Keratinocyte (primary cell): ENCODE measurements at regions not wholly inside any gene's neighbourhood (a gene's known extent, or its start where the extent isn't known, plus 50 kb on each side); places are given as distances from the start of the nearest gene placed in this dataset.

Source experiments
- DNase-seq: peaks from one replicate; pipeline ENCODE4 v3.0.0-alpha.2; 2011; ENCODE audit warnings: low read depth, missing footprints, low spot score
- FAIRE-seq: peaks from 2 replicates; lab custom pipeline; 2011; peaks lifted over from hg19 to GRCh38; lab: Jason Lieb, UNC
- H2AFZ ChIP-seq: 2 replicates; pipeline ENCODE4 v1.6.0; 2012; ENCODE audit warnings: low read length, control low read depth, inconsistent platforms; ENCODE audit not compliant: control insufficient read depth
- H3K27ac ChIP-seq: 2 replicates; pipeline ENCODE4 v1.5.1; 2011; ENCODE audit warnings: low read length; ENCODE audit not compliant: control insufficient read depth, insufficient read depth
- H3K27me3 ChIP-seq: 3 replicates; pipeline ENCODE4 v1.6.0; 2011; ENCODE audit warnings: low read length; ENCODE audit not compliant: control insufficient read depth, insufficient read depth; ENCODE audit errors: extremely low read depth
- H3K36me3 ChIP-seq, 2 experiments: 2 replicates in 1 of 2; 3 replicates in 1 of 2; pipeline ENCODE4 v1.5.1; 2011; ENCODE audit warnings: low read length in 2 of 2, mild to moderate bottlenecking in 1 of 2; ENCODE audit not compliant: control insufficient read depth in 2 of 2, insufficient read depth in 2 of 2; ENCODE audit errors: extremely low read depth in 1 of 2
- H3K4me1 ChIP-seq: 3 replicates; pipeline ENCODE4 v1.5.1; 2011; ENCODE audit warnings: low read length; ENCODE audit not compliant: control insufficient read depth, insufficient read depth; ENCODE audit errors: extremely low read depth
- H3K4me2 ChIP-seq: 3 replicates; pipeline ENCODE4 v1.6.0; 2011; ENCODE audit warnings: low read depth, low read length; ENCODE audit not compliant: control insufficient read depth, insufficient read depth; ENCODE audit errors: extremely low read depth
- H3K4me3 ChIP-seq, 3 experiments: fragments of 200-600 bp in 1 of 3; sonication (generic) in 1 of 3; 2 replicates in 2 of 3; 3 replicates in 1 of 3; pipeline ENCODE4 v1.5.1; 2011 to 2016; ENCODE audit warnings: low read length in 3 of 3, mild to moderate bottlenecking in 3 of 3, control low read depth in 2 of 3, inconsistent platforms in 1 of 3, low read depth in 1 of 3, mixed read lengths in 1 of 3, mixed run types in 1 of 3, moderate library complexity in 1 of 3; ENCODE audit not compliant: control insufficient read depth in 2 of 3, insufficient read depth in 2 of 3; ENCODE audit errors: extremely low read depth in 1 of 3
- H3K79me2 ChIP-seq: 2 replicates; pipeline ENCODE4 v1.6.0; 2012; ENCODE audit warnings: low read length; ENCODE audit not compliant: control insufficient read depth, insufficient read depth
- H3K9ac ChIP-seq: 3 replicates; pipeline ENCODE4 v1.6.0; 2011; ENCODE audit warnings: low read length; ENCODE audit not compliant: control insufficient read depth, insufficient read depth; ENCODE audit errors: extremely low read depth
- H3K9me1 ChIP-seq: 3 replicates; pipeline ENCODE4 v1.6.0; 2011; ENCODE audit warnings: low read length; ENCODE audit not compliant: control insufficient read depth, insufficient read depth; ENCODE audit errors: extremely low read depth
- H3K9me3 ChIP-seq: 2 replicates; pipeline ENCODE4 v1.5.1; 2012; ENCODE audit warnings: low read depth, low read length; ENCODE audit not compliant: control insufficient read depth
- H4K20me1 ChIP-seq: 3 replicates; pipeline ENCODE4 v1.6.0; 2011; ENCODE audit warnings: low read length; ENCODE audit not compliant: control insufficient read depth, insufficient read depth; ENCODE audit errors: extremely low read depth
- CTCF ChIP-seq, 3 experiments: IDR thresholded peaks in 1 of 3; conservative IDR thresholded peaks in 1 of 3; optimal IDR thresholded peaks in 1 of 3; 2 replicates in 2 of 3; 3 replicates in 1 of 3; pipeline versions ENCODE3 to v1.5.1; 2011; ENCODE audit warnings: low read length in 3 of 3, mild to moderate bottlenecking in 3 of 3, moderate library complexity in 2 of 3, control low read depth in 1 of 3, inconsistent platforms in 1 of 3; ENCODE audit not compliant: insufficient read depth in 2 of 3; ENCODE audit errors: extremely low read depth in 1 of 3
- EZH2 ChIP-seq: IDR thresholded peaks from one replicate; pipeline ENCODE4 v1.6.1; 2012; ENCODE audit warnings: inconsistent platforms, mild to moderate bottlenecking, low read length, moderate library complexity
- dilution Hi-C: fragments of 300-500 bp; cut with MboI; formaldehyde crosslinking; loops from one replicate; pipeline ENCODE4 v1.7.0; 2020; ENCODE audit warnings: low sequenced_read_pairs; ENCODE audit not compliant: extremely low pct_ligation_motif_present

GRCh38 chr7:35982600-35982999 is 170.5 kb upstream of the EEPD1 start:
- Histone ChIP-seq H3K9me3 (no peaks in the 10 kb centered on the region), H3K4me2 (no peak overlapping the region), H3K36me3 (no peaks in the 10 kb centered on the region), H3K9ac (no peak overlapping the region), H3K27ac (no peak overlapping the region), H3K27me3 (no peaks in the 10 kb centered on the region), H3K4me3 (no peak overlapping the region), H3K9me1 (no peaks in the 10 kb centered on the region), H3K4me1 (no peaks in the 10 kb centered on the region), H3K79me2 (no peaks in the 10 kb centered on the region), H4K20me1 (no peaks in the 10 kb centered on the region), H2AFZ (no peak overlapping the region)
- DNase-seq (no peak), FAIRE-seq (no peak)
- no peak for TF ChIP-seq EZH2
- TF ChIP-seq CTCF (optimal IDR thresholded peaks at IDR 0.05 in 1 of 3, IDR thresholded peaks at IDR 0.05 in 1 of 3, conservative IDR thresholded peaks at IDR 0.05 in 1 of 3; ENCODE audit: extremely low read depth in 1 of 3, insufficient read depth in 2 of 3, low read length in 3 of 3): no peak
- dilution Hi-C loops: loop anchor here (25.0 kb wide), 1 partner anchor 330 kb away; no protein-coding TSS in a partner anchor

- TF ChIP-seq CTCF (optimal IDR thresholded peaks at IDR 0.05 in 1 of 3, IDR thresholded peaks at IDR 0.05 in 1 of 3, conservative IDR thresholded peaks at IDR 0.05 in 1 of 3; ENCODE audit: extremely low read depth in 1 of 3, insufficient read depth in 2 of 3, low read length in 3 of 3): no peak
- no peak for TF ChIP-seq EZH2
- H4K20me1 ChIP-seq: no peaks in the 10 kb centered on the region
- no peak overlapping the region for H3K27ac ChIP-seq
- H3K9me3 ChIP-seq: no peaks in the 10 kb centered on the region
- dilution Hi-C loops: loop anchor here (25.0 kb wide), 1 partner anchor 329 kb away; no protein-coding TSS in a partner anchor
- H3K79me2 ChIP-seq: no peaks in the 10 kb centered on the region
- H3K9me1 ChIP-seq: no peaks in the 10 kb centered on the region
- no peaks in the 10 kb centered on the region for H3K27me3 ChIP-seq
- H3K4me2 ChIP-seq: no peak overlapping the region
- H3K4me3 ChIP-seq: no peak overlapping the region
- no peak overlapping the region for H2AFZ ChIP-seq
- H3K36me3 ChIP-seq: no peaks in the 10 kb centered on the region
- FAIRE-seq: no peak
- H3K9ac ChIP-seq: no peak overlapping the region
- H3K4me1 ChIP-seq: no peaks in the 10 kb centered on the region
- DNase-seq: no peak
These were observed 169.4 kb upstream of the EEPD1 start for GRCh38 chr7:35983626-35984025.
